Retinal pigment epithelial cell (primary cell): ENCODE measurements at regions not wholly inside any gene's neighbourhood (a gene's known extent, or its start where the extent isn't known, plus 50 kb on each side); places are given as distances from the start of the nearest gene placed in this dataset.

Experiments
- DNase-seq: peaks from one replicate; pipeline ENCODE4 v3.0.0-alpha.2; 2010; ENCODE audit warnings: low read depth
- H3K4me3 ChIP-seq: 2 replicates; pipeline ENCODE4 v1.5.1; 2011; ENCODE audit warnings: mild to moderate bottlenecking, low read length, control low read depth, moderate library complexity
- TF ChIP-seq, protein P1 (sequence below): conservative IDR thresholded peaks from 2 replicates; pipeline ENCODE4 v1.5.1; 2011; ENCODE audit warnings: low read depth, low read length, control low read depth, inconsistent platforms

- peak; percentile 21 for DNase-seq
- TF ChIP-seq, protein P1, sequence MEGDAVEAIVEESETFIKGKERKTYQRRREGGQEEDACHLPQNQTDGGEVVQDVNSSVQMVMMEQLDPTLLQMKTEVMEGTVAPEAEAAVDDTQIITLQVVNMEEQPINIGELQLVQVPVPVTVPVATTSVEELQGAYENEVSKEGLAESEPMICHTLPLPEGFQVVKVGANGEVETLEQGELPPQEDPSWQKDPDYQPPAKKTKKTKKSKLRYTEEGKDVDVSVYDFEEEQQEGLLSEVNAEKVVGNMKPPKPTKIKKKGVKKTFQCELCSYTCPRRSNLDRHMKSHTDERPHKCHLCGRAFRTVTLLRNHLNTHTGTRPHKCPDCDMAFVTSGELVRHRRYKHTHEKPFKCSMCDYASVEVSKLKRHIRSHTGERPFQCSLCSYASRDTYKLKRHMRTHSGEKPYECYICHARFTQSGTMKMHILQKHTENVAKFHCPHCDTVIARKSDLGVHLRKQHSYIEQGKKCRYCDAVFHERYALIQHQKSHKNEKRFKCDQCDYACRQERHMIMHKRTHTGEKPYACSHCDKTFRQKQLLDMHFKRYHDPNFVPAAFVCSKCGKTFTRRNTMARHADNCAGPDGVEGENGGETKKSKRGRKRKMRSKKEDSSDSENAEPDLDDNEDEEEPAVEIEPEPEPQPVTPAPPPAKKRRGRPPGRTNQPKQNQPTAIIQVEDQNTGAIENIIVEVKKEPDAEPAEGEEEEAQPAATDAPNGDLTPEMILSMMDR, result no peak
- H3K4me3 ChIP-seq, result no peak overlapping the region
Measured at GRCh38 chr10:65313406-65313805, 1612.4 kb upstream of the LRRTM3 start.

GRCh38 chr10:65314253-65314652, 1611.6 kb upstream of the LRRTM3 start:
- no peak overlapping the region for H3K4me3 ChIP-seq
- no peak for DNase-seq

DNA sequence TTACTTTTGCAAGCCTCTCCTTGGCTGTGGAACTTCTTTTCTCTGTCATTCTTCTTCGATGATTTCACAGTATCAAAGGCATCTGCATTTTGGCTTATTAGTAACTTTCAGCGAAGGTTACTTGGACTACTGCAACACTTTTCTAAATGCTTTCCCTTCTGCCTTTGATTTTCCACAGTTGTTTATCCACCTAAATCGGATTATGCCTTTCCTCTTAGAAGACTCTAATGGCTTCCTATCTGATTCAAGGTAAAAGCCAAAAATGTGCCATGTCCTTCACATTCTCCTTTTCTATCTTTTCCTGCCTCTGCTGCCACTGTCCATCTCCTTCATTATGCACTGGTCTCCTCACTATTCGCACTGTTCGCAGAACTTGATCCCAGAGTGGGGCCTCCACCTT, 1606.3 kb upstream of the LRRTM3 start:
- H3K4me3 ChIP-seq, result no peak overlapping the region
- no peak for DNase-seq
- TF ChIP-seq, protein P1, result no peak

More at GRCh38 chr10:65314253-65314652, 1611.6 kb upstream of the LRRTM3 start:
- TF ChIP-seq, protein P1, result no peak

GRCh38 chr10:65320236-65321026, 1605.4 kb upstream of the LRRTM3 start:
- H3K4me3 ChIP-seq, result no peak overlapping the region
- no peak for DNase-seq
- TF ChIP-seq, protein P1, result no peak

DNA sequence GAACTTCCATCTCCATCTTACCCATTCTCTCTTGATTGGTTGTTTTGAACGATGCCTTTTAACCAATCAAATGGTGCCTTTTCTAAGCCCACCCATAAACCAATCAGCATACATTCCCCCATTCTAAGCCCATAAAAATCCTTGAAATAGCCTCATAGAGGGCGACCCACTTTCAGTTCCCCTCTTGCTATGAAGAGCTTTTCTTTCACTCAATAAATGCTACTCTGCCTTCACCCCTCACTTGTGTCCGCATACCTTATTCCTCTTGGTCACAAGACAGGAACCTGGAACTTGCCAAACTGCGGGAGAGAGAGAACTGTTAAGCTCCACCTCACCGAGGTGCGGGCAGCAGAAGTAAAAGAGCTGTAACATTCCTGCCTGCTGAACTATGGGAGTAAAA, 1602.0 kb upstream of the LRRTM3 start:
- no peak overlapping the region for H3K4me3 ChIP-seq
- TF ChIP-seq, protein P1, result no peak
- no peak for DNase-seq

DNA sequence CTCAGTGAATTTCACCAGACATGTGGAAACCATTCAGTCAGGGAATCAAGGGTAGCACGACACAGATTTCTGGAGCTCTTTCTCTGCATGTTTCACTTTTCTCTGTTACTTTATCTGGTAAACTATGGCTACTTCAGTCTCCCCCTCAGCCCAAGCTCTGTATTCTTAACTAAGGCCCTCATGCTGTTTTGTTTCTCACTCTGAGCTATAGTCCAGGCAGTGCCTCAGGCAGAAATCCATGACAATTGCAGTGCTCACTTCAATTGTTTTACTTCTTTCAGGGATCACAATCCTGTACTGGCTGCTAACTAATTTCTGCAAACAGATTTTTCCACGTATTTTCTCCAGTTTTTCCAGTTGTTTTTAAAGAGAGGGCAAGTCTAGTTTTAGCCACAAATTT, 1599.9 kb upstream of the LRRTM3 start:
- no peak for DNase-seq
- no peak overlapping the region for H3K4me3 ChIP-seq
- TF ChIP-seq, protein P1, result no peak

- no peak for DNase-seq
- TF ChIP-seq, protein P1, result no peak
- H3K4me3 ChIP-seq, result no peak overlapping the region
Measured at GRCh38 chr10:65328486-65328885, 1597.3 kb upstream of the LRRTM3 start.
